ENCODE measurements at regions not wholly inside any gene's neighbourhood (a gene's known extent, or its start where the extent isn't known, plus 50 kb on each side); places are given as distances from the start of the nearest gene placed in this dataset.

DNA sequence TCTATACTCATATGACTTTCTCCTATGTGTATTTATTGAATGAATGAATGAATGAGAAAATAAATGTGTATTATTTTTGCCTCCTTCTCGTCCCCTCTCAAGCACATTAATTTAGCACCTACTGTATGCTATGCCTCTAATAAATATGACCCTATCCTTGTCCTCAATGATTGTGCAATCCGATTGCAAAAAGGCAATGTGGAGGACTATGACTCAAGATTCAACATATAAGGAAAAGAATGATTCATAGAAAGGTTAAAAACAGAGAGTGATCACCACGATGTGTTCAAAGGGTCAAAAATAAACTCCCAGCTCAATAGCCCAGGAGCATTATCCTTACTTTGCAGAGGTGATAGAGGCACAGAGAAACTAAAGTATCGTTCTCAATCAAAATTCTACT is 322.8 kb upstream of the SORCS1 start:
- H3K27ac Mint-ChIP-seq (ENCODE audit: low read depth, unreplicated experiment), result no peak overlapping the region
- H3K4me1 Mint-ChIP-seq (ENCODE audit: insufficient read depth, unreplicated experiment), result no peaks in the 10 kb centered on the region
- intact Hi-C loops (cut with micrococcal nuclease), result no loop called here
- POLR2A ChIA-PET, result interaction anchor here (0.7 kb wide), 1 partner anchor 15 kb away, joined by 3 read pairs; no protein-coding TSS in a partner anchor
- peaks cover 12% of the 10 kb centered on the region for H3K9me3 Mint-ChIP-seq (ENCODE audit: unreplicated experiment)
- no peaks in the 10 kb centered on the region for H3K36me3 Mint-ChIP-seq (ENCODE audit: insufficient read depth, unreplicated experiment)
- TF ChIP-seq, protein P1, sequence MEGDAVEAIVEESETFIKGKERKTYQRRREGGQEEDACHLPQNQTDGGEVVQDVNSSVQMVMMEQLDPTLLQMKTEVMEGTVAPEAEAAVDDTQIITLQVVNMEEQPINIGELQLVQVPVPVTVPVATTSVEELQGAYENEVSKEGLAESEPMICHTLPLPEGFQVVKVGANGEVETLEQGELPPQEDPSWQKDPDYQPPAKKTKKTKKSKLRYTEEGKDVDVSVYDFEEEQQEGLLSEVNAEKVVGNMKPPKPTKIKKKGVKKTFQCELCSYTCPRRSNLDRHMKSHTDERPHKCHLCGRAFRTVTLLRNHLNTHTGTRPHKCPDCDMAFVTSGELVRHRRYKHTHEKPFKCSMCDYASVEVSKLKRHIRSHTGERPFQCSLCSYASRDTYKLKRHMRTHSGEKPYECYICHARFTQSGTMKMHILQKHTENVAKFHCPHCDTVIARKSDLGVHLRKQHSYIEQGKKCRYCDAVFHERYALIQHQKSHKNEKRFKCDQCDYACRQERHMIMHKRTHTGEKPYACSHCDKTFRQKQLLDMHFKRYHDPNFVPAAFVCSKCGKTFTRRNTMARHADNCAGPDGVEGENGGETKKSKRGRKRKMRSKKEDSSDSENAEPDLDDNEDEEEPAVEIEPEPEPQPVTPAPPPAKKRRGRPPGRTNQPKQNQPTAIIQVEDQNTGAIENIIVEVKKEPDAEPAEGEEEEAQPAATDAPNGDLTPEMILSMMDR (IDR thresholded peaks at IDR 0.05; ENCODE audit: unreplicated experiment), result no peak
- peak; percentile 78 for DNase-seq (ENCODE audit: unreplicated experiment)
- no peaks in the 10 kb centered on the region for H3K27me3 Mint-ChIP-seq (ENCODE audit: insufficient read depth, unreplicated experiment)
- no peak overlapping the region for H3K4me3 Mint-ChIP-seq (ENCODE audit: unreplicated experiment)
- CTCF ChIA-PET, result no interaction called here
- BruUV-seq (replicated peaks), result no TSS peak

DNA sequence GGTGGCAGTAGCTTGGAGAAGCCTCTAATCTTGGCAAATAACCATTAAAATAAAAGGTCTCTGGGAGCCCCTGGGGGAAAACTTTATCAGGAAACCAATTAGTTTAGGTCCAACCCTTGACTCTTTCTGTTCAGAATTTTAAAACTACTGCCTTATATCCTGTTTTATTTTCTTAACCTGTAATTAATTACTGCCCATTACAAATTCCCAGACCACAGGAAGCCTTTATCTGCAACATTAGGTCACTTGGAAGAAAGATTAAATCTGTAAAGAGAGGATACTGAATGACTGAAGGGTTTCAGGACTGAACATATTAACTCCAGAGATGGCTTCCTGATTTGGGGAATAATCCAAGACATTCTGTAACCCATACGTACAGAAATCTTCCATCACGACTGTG is 320.5 kb upstream of the SORCS1 start:
- Mint-ChIP-seq H3K9me3 (ENCODE audit: unreplicated experiment) (peaks cover 12% of the 10 kb centered on the region), H3K36me3 (ENCODE audit: insufficient read depth, unreplicated experiment) (no peaks in the 10 kb centered on the region), H3K4me3 (ENCODE audit: unreplicated experiment) (no peak overlapping the region), H3K4me1 (ENCODE audit: insufficient read depth, unreplicated experiment) (no peaks in the 10 kb centered on the region), H3K27ac (ENCODE audit: low read depth, unreplicated experiment) (no peak overlapping the region), H3K27me3 (ENCODE audit: insufficient read depth, unreplicated experiment) (no peaks in the 10 kb centered on the region)
- DNase-seq (ENCODE audit: unreplicated experiment), result no peak
- BruUV-seq (replicated peaks), result no TSS peak
- intact Hi-C loops (cut with micrococcal nuclease), result no loop called here
- TF ChIP-seq, protein P1 (IDR thresholded peaks at IDR 0.05; ENCODE audit: unreplicated experiment), result no peak
- ChIA-PET CTCF (no interaction called here), POLR2A (no interaction called here)

DNA sequence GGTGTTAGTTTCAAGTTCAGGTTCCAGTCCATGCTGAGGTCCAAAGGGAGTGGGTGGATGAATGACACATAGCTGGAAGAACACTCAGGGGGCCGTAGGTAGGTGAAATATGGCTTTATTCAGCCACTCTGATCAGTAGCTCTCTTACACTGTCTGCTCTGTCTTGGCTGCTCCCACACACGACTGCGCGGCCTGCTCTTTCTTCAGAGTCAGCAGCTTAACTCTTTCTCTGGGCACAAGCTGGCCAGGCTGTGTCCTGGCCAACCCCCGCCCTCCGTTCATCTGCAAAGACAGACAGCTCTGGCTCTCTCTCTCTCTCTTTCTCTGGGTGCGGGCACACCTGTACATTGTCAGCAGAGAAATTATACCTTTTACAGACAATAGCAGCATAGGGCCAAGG is 317.4 kb upstream of the SORCS1 start:
- no peak for DNase-seq (ENCODE audit: unreplicated experiment)
- TF ChIP-seq, protein P1 (IDR thresholded peaks at IDR 0.05; ENCODE audit: unreplicated experiment), result no peak
- H3K27ac Mint-ChIP-seq (ENCODE audit: low read depth, unreplicated experiment), result no peak overlapping the region
- intact Hi-C loops (cut with micrococcal nuclease), result no loop called here
- BruUV-seq (replicated peaks), result no TSS peak
- H3K4me3 Mint-ChIP-seq (ENCODE audit: unreplicated experiment), result no peak overlapping the region
- no peaks in the 10 kb centered on the region for H3K27me3 Mint-ChIP-seq (ENCODE audit: insufficient read depth, unreplicated experiment)
- POLR2A ChIA-PET, result no interaction called here
- CTCF ChIA-PET, result interaction anchor here (0.7 kb wide), 1 partner anchor 191 kb away, joined by 3 read pairs; no protein-coding TSS in a partner anchor
- H3K36me3 Mint-ChIP-seq (ENCODE audit: insufficient read depth, unreplicated experiment), result no peaks in the 10 kb centered on the region
- no peaks in the 10 kb centered on the region for H3K4me1 Mint-ChIP-seq (ENCODE audit: insufficient read depth, unreplicated experiment)
- H3K9me3 Mint-ChIP-seq (ENCODE audit: unreplicated experiment), result no peaks in the 10 kb centered on the region

DNA sequence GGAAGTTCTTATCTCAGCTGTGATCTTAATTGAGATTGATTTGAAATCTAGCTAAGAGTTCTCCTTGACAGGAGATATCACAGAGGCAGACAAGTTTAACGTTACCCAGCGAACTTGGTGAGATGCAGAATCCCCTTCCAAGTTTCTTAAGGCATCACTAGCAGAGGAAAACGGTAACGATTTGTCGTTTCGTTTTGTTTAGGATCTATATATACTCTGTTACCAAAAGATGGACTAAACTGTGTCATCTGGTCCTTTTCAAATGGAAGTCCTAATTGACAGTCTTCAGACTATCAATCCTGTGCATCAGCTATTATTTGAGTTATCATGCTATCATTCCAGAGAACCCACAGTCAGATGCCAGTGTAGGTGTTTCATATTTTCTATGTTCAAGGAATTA is 316.7 kb upstream of the SORCS1 start:
- intact Hi-C loops (cut with micrococcal nuclease), result no loop called here
- no peaks in the 10 kb centered on the region for H3K27me3 Mint-ChIP-seq (ENCODE audit: insufficient read depth, unreplicated experiment)
- H3K9me3 Mint-ChIP-seq (ENCODE audit: unreplicated experiment), result no peaks in the 10 kb centered on the region
- no TSS peak for BruUV-seq (replicated peaks)
- TF ChIP-seq, protein P1 (IDR thresholded peaks at IDR 0.05; ENCODE audit: unreplicated experiment), result no peak
- DNase-seq (ENCODE audit: unreplicated experiment), result no peak
- H3K36me3 Mint-ChIP-seq (ENCODE audit: insufficient read depth, unreplicated experiment), result no peaks in the 10 kb centered on the region
- ChIA-PET POLR2A (no interaction called here), CTCF (no interaction called here)
- H3K4me3 Mint-ChIP-seq (ENCODE audit: unreplicated experiment), result no peak overlapping the region
- H3K4me1 Mint-ChIP-seq (ENCODE audit: insufficient read depth, unreplicated experiment), result no peaks in the 10 kb centered on the region
- no peak overlapping the region for H3K27ac Mint-ChIP-seq (ENCODE audit: low read depth, unreplicated experiment)

All from MCF 10A (cell line).